ENCODE measurements at regions not wholly inside any gene's neighbourhood (a gene's known extent, or its start where the extent isn't known, plus 50 kb on each side); places are given as distances from the start of the nearest gene placed in this dataset.

GRCh38 chr11:8799273-8799672, 111.7 kb upstream of the AKIP1 start:
- no peak overlapping the region for H3K4me3 ChIP-seq (ENCODE audit: low read depth, low read length, poor library complexity, severe bottlenecking)
- H3K4me2 ChIP-seq (ENCODE audit: low read length): no peak overlapping the region
- DNase-seq (ENCODE audit: low spot score): no peak
- no peaks in the 10 kb centered on the region for H3K4me1 ChIP-seq (ENCODE audit: insufficient read depth, low read length, poor library complexity, severe bottlenecking)
- no peaks in the 10 kb centered on the region for H3K36me3 ChIP-seq (ENCODE audit: insufficient read depth, low read length)
- no peak for TF ChIP-seq CTCF (conservative IDR thresholded peaks at IDR 0.05; ENCODE audit: low read length)
- TF ChIP-seq EZH2phosphoT487 (IDR thresholded peaks at IDR 0.05; ENCODE audit: borderline replicate concordance, low read depth, low read length): no peak
- H4K20me1 ChIP-seq (ENCODE audit: insufficient read depth, low read length): no peaks in the 10 kb centered on the region
- POLR2A ChIA-PET: interaction anchor here (0.6 to 0.7 kb wide), 3 partner anchors 13 to 47 kb away, joined by 5 to 9 read pairs (median 7); no protein-coding TSS in a partner anchor
- no peaks in the 10 kb centered on the region for H3K9me2 ChIP-seq (ENCODE audit: insufficient read depth, low read length)
- CTCF ChIA-PET (ENCODE audit: unreplicated experiment): no interaction called here
- H2AFZ ChIP-seq (ENCODE audit: low read length): no peak overlapping the region
- no peaks in the 10 kb centered on the region for H3K79me2 ChIP-seq (ENCODE audit: insufficient read depth, low read depth, low read length)
- H3K9me3 ChIP-seq (ENCODE audit: low read length): no peaks in the 10 kb centered on the region
- no peak overlapping the region for H3K27ac ChIP-seq (ENCODE audit: low read depth, low read length, poor library complexity, severe bottlenecking)
- no TSS peak for BruUV-seq (replicated peaks)
- intact Hi-C loops (cut with micrococcal nuclease; ENCODE audit: unreplicated experiment): no loop called here

- Histone ChIP-seq H3K27ac (ENCODE audit: low read depth, low read length, poor library complexity, severe bottlenecking) (no peak overlapping the region), H3K4me2 (ENCODE audit: low read length) (no peak overlapping the region), H4K20me1 (ENCODE audit: insufficient read depth, low read length) (no peaks in the 10 kb centered on the region), H3K4me3 (ENCODE audit: low read depth, low read length, poor library complexity, severe bottlenecking) (no peak overlapping the region), H3K9me3 (ENCODE audit: low read length) (no peaks in the 10 kb centered on the region), H3K9me2 (ENCODE audit: insufficient read depth, low read length) (no peaks in the 10 kb centered on the region), H3K79me2 (ENCODE audit: insufficient read depth, low read depth, low read length) (no peaks in the 10 kb centered on the region), H3K36me3 (ENCODE audit: insufficient read depth, low read length) (no peaks in the 10 kb centered on the region), H3K4me1 (ENCODE audit: insufficient read depth, low read length, poor library complexity, severe bottlenecking) (no peaks in the 10 kb centered on the region), H2AFZ (ENCODE audit: low read length) (no peak overlapping the region)
- CTCF ChIA-PET (ENCODE audit: unreplicated experiment): no interaction called here
- intact Hi-C loops (cut with micrococcal nuclease; ENCODE audit: unreplicated experiment): no loop called here
- DNase-seq (ENCODE audit: low spot score): no peak
- POLR2A ChIA-PET: interaction anchor here (0.7 to 1.1 kb wide), 2 partner anchors 11 to 277 kb away, joined by 3 to 6 read pairs; no protein-coding TSS in a partner anchor
- BruUV-seq (replicated peaks): no TSS peak
- TF ChIP-seq CTCF (conservative IDR thresholded peaks at IDR 0.05; ENCODE audit: low read length): no peak
- TF ChIP-seq EZH2phosphoT487 (IDR thresholded peaks at IDR 0.05; ENCODE audit: borderline replicate concordance, low read depth, low read length): no peak
Observed at GRCh38 chr11:8800520-8801110, 110.4 kb upstream of the AKIP1 start.

- Histone ChIP-seq H2AFZ (ENCODE audit: low read length) (no peak overlapping the region), H3K36me3 (ENCODE audit: insufficient read depth, low read length) (no peaks in the 10 kb centered on the region), H3K9me3 (ENCODE audit: low read length) (no peaks in the 10 kb centered on the region), H4K20me1 (ENCODE audit: insufficient read depth, low read length) (no peaks in the 10 kb centered on the region), H3K79me2 (ENCODE audit: insufficient read depth, low read depth, low read length) (no peaks in the 10 kb centered on the region), H3K4me3 (ENCODE audit: low read depth, low read length, poor library complexity, severe bottlenecking) (no peak overlapping the region), H3K4me1 (ENCODE audit: insufficient read depth, low read length, poor library complexity, severe bottlenecking) (no peaks in the 10 kb centered on the region), H3K27ac (ENCODE audit: low read depth, low read length, poor library complexity, severe bottlenecking) (no peak overlapping the region), H3K9me2 (ENCODE audit: insufficient read depth, low read length) (no peaks in the 10 kb centered on the region), H3K4me2 (ENCODE audit: low read length) (no peak overlapping the region)
- DNase-seq (ENCODE audit: low spot score): no peak
- BruUV-seq (replicated peaks): no TSS peak
- ChIA-PET POLR2A (interaction anchor here (0.6 to 1.1 kb wide), 3 partner anchors 11 to 460 kb away, joined by 3 to 6 read pairs (median 6); no protein-coding TSS in a partner anchor), CTCF (ENCODE audit: unreplicated experiment) (no interaction called here)
- TF ChIP-seq EZH2phosphoT487 (IDR thresholded peaks at IDR 0.05; ENCODE audit: borderline replicate concordance, low read depth, low read length) (no peak), CTCF (conservative IDR thresholded peaks at IDR 0.05; ENCODE audit: low read length) (no peak)
- intact Hi-C loops (cut with micrococcal nuclease; ENCODE audit: unreplicated experiment): no loop called here
Observed at GRCh38 chr11:8801121-8801520, 109.9 kb upstream of the AKIP1 start.

All from OCI-LY7 (cell line).